GM10266 (cell line): ENCODE measurements at regions not wholly inside any gene's neighbourhood (a gene's known extent, or its start where the extent isn't known, plus 50 kb on each side); places are given as distances from the start of the nearest gene placed in this dataset.

ENCODE experiments used
- DNase-seq: peaks from one replicate; pipeline ENCODE4 v3.0.0; 2012; ENCODE audit errors: extremely low spot score
- CTCF ChIP-seq: IDR thresholded peaks from 2 replicates; pipeline ENCODE4 v1.5.1; 2012; ENCODE audit warnings: mild to moderate bottlenecking, low read depth; ENCODE audit not compliant: control insufficient read depth, insufficient read depth; ENCODE audit errors: missing control alignments

- DNase-seq = no peak
- no peak for TF ChIP-seq CTCF
Measured at GRCh38 chr10:117677239-117677638, 134.7 kb downstream of the EMX2 start.

GRCh38 chr10:117677890-117678500 lies 135.4 kb downstream of the EMX2 start:
- no peak for TF ChIP-seq CTCF
- no peak for DNase-seq

GRCh38 chr10:117680601-117681000 lies 138.1 kb downstream of the EMX2 start:
- no peak for DNase-seq

GRCh38 chr10:117681104-117681503 lies 138.6 kb downstream of the EMX2 start:
- no peak for TF ChIP-seq CTCF
- DNase-seq = no peak

More at GRCh38 chr10:117680601-117681000, 138.1 kb downstream of the EMX2 start:
- no peak for TF ChIP-seq CTCF

- DNase-seq = no peak
- TF ChIP-seq CTCF = no peak
Measured at GRCh38 chr10:117684046-117684610, 141.6 kb downstream of the EMX2 start.

GRCh38 chr10:117684672-117685211 lies 142.2 kb downstream of the EMX2 start:
- peak; percentile 31 for TF ChIP-seq CTCF
- no peak for DNase-seq

- no peak for TF ChIP-seq CTCF
- no peak for DNase-seq
Measured at GRCh38 chr10:117685431-117685830, 142.9 kb downstream of the EMX2 start.
